Activated CD4-positive, alpha-beta T cell treated with anti-CD3 and anti-CD28 coated beads, Interleukin-2, amount 10 ng/mL, durations not matched to agents 7 days and 5 days (primary cell): ENCODE measurements at regions not wholly inside any gene's neighbourhood (a gene's known extent, or its start where the extent isn't known, plus 50 kb on each side); places are given as distances from the start of the nearest gene placed in this dataset.

Source experiments
- CTCF ChIA-PET: fragments of 350-600 bp; sonication (Branson Sonifier 250); formaldehyde crosslinking; loops from one replicate; lab custom pipeline; 2021; ENCODE audit warnings: antibody characterized with exemption; lab: Charles Lee
- POLR2A ChIA-PET: fragments of 350-600 bp; sonication (Branson Sonifier 250); formaldehyde crosslinking; loops from one replicate; lab custom pipeline; 2021; ENCODE audit warnings: antibody characterized with exemption; lab: Charles Lee
- DNase-seq: peaks from one replicate; pipeline ENCODE4 v3.0.0-alpha.2; 2020
- H3K27ac Mint-ChIP-seq: one replicate; pipeline ENCODE4 v1.8.0; 2021; ENCODE audit warnings: mild to moderate bottlenecking, moderate library complexity, mixed read lengths
- H3K27me3 Mint-ChIP-seq: one replicate; pipeline ENCODE4 v1.8.0; 2021; ENCODE audit warnings: mixed read lengths
- H3K36me3 Mint-ChIP-seq: one replicate; pipeline ENCODE4 v1.8.0; 2021; ENCODE audit warnings: low read depth, mixed read lengths
- H3K4me1 Mint-ChIP-seq: one replicate; pipeline ENCODE4 v1.8.0; 2021; ENCODE audit warnings: mixed read lengths
- H3K4me3 Mint-ChIP-seq: one replicate; pipeline ENCODE4 v1.8.0; 2021; ENCODE audit warnings: mild to moderate bottlenecking, moderate library complexity, mixed read lengths
- H3K9me3 Mint-ChIP-seq: one replicate; pipeline ENCODE4 v1.8.0; 2021; ENCODE audit warnings: mixed read lengths

DNA sequence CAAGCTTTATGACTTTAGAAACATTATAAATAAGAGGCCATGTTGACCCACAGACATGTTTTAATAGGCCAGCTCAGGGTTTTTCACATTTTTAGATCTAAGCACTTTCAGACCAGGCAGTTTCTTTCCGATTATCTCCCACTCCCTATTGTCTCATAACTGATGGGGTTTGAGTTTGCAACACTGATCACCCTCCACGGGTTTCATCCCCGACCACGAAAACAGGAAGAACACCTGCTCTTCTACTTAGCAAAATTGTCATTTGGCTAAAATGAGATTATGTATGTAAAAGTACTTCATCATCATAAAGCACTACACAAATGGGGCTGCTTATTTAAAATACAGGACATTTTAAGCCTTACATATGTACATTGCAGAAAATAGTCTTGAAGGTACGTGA, 407.9 kb downstream of the HNRNPD start:
- peaks cover 13% of the 10 kb centered on the region for H3K4me1 Mint-ChIP-seq
- no peaks in the 10 kb centered on the region for H3K9me3 Mint-ChIP-seq
- H3K4me3 Mint-ChIP-seq: no peak overlapping the region
- no peak for DNase-seq
- no peaks in the 10 kb centered on the region for H3K36me3 Mint-ChIP-seq
- CTCF ChIA-PET: interaction anchor here (0.6 kb wide), 1 partner anchor 351 kb away, joined by 3 read pairs; no protein-coding TSS in a partner anchor
- no peaks in the 10 kb centered on the region for H3K27me3 Mint-ChIP-seq
- POLR2A ChIA-PET: no interaction called here
- H3K27ac Mint-ChIP-seq: peak overlapping the region; percentile 52

DNA sequence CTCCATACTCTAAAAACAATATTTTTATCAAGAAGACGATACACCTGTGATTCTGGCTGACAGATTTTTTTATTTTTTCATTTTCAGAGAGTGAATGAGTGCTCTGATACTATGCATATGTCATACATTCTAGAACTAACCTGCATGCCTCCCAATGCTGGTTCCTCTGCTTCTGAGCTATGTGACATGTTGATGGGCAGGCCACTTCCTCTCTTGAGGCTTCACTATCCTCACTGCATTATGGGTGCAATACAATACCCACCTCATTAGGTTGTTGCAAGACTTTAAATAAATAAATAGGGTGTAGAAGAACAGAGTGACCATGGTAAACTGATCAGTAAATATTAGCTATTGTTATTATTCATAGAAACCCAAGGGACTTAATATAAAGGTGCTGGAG, 408.3 kb downstream of the HNRNPD start:
- DNase-seq: no peak
- no peaks in the 10 kb centered on the region for H3K27me3 Mint-ChIP-seq
- POLR2A ChIA-PET: no interaction called here
- H3K36me3 Mint-ChIP-seq: no peaks in the 10 kb centered on the region
- H3K4me1 Mint-ChIP-seq: peaks cover 13% of the 10 kb centered on the region
- H3K27ac Mint-ChIP-seq: no peak overlapping the region
- CTCF ChIA-PET: interaction anchor here (0.6 kb wide), 1 partner anchor 351 kb away, joined by 3 read pairs; no protein-coding TSS in a partner anchor
- no peak overlapping the region for H3K4me3 Mint-ChIP-seq
- H3K9me3 Mint-ChIP-seq: no peaks in the 10 kb centered on the region

DNA sequence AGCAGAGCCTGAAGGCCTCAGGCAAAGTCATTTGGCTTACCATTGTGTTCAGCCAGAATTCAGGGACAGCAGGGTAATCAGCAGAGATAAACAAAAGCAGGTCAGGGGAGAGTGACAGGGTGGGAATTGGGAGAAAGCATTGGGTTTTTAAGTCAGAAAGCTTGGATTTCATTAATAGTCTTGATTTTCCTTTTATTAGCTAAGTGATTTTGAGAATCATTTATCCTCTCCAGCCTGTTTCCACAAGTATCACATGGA, 410.1 kb downstream of the HNRNPD start:
- DNase-seq: no peak
- no peak overlapping the region for H3K27ac Mint-ChIP-seq
- ChIA-PET POLR2A (no interaction called here), CTCF (interaction anchor here (0.5 kb wide), 1 partner anchor 142 kb away, joined by 3 read pairs; no protein-coding TSS in a partner anchor)
- peaks cover 13% of the 10 kb centered on the region for H3K4me1 Mint-ChIP-seq
- H3K4me3 Mint-ChIP-seq: no peak overlapping the region
- H3K27me3 Mint-ChIP-seq: no peaks in the 10 kb centered on the region
- H3K36me3 Mint-ChIP-seq: no peaks in the 10 kb centered on the region
- H3K9me3 Mint-ChIP-seq: no peaks in the 10 kb centered on the region

DNA sequence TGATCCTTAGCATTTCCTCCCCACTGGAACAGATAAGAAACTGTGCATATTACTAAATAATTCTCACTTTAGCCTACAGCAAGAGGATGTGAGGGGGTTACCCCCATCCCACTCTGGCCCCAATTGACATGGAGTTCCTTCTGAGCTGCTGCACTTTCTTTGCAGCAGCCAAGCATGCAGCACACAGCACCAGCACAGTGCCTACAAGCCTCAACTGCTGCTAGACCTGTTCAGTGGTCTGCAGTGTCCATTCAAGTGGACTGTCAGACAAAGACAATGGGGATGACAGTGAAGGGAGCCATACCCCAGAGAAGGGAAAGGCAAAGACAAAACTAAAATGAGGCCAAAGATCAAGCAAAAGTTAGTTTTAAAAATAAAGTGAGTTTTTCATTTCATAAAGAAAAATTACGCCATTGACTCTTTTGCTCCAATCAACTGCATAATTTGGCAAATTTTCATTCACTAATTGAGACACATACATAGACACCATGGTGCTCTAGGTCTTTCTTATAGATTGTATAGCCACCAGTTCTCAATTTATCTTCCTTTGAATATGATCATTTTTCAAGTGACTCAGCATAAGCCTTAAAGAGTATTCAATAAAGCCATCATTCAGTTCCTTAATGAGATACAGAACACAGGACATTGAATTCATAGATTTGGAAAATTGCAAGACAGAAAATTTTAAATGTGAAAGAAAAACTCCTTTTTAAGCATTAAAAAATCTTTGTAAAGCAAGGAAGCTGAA, 410.6 kb downstream of the HNRNPD start:
- Mint-ChIP-seq H3K27me3 (no peaks in the 10 kb centered on the region), H3K4me1 (peaks cover 13% of the 10 kb centered on the region), H3K4me3 (no peak overlapping the region), H3K9me3 (no peaks in the 10 kb centered on the region), H3K27ac (no peak overlapping the region), H3K36me3 (no peaks in the 10 kb centered on the region)
- CTCF ChIA-PET: interaction anchor here (0.5 kb wide), 1 partner anchor 141 kb away, joined by 3 read pairs; no protein-coding TSS in a partner anchor
- POLR2A ChIA-PET: no interaction called here
- no peak for DNase-seq

DNA sequence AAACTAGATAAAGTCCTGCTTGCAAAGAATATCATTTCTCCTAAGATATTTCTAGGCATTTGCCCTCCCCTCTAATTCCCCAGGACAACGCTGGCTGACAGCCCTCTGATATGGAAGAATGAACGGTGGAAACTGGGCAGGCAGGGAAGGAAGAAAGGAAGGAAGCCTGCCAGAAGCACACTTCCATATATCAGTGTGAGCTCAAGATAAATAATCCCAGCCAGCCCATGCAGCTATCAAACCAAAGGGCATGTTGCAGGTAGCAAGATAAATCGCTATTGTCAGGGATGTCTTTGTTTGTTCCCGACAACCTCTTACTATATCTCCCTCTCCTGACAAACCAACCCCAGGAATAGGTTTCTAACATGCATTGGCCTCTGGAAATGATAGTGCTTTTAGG, 412.8 kb downstream of the HNRNPD start:
- ChIA-PET CTCF (no interaction called here), POLR2A (no interaction called here)
- Mint-ChIP-seq H3K4me3 (no peak overlapping the region), H3K27ac (no peak overlapping the region), H3K36me3 (no peaks in the 10 kb centered on the region), H3K4me1 (peaks cover 11% of the 10 kb centered on the region), H3K27me3 (no peaks in the 10 kb centered on the region), H3K9me3 (no peaks in the 10 kb centered on the region)
- DNase-seq: no peak

DNA sequence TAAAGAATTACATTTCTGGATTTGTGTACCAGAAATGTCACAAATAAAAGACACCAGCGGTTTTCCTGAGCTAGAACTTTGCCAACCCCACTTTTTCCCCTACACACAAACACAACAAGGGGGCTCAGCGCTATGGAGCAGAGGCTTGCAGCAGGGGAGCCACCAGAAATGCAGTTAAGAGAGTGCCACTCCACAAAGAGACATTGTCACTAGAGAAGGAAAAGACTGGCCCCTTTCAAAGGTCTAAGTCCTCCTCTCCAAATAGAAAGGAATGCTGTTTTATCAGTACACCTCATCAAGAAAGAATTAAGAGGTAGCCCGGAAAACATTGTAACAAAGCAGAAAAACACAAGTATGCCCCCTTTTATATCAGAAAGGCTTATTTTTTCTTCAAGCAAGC, 419.5 kb downstream of the HNRNPD start:
- ChIA-PET POLR2A (no interaction called here), CTCF (no interaction called here)
- no peaks in the 10 kb centered on the region for H3K9me3 Mint-ChIP-seq
- H3K27ac Mint-ChIP-seq: no peak overlapping the region
- H3K4me1 Mint-ChIP-seq: no peaks in the 10 kb centered on the region
- DNase-seq: no peak
- H3K4me3 Mint-ChIP-seq: no peak overlapping the region
- H3K27me3 Mint-ChIP-seq: peaks cover 3% of the 10 kb centered on the region
- H3K36me3 Mint-ChIP-seq: no peaks in the 10 kb centered on the region

DNA sequence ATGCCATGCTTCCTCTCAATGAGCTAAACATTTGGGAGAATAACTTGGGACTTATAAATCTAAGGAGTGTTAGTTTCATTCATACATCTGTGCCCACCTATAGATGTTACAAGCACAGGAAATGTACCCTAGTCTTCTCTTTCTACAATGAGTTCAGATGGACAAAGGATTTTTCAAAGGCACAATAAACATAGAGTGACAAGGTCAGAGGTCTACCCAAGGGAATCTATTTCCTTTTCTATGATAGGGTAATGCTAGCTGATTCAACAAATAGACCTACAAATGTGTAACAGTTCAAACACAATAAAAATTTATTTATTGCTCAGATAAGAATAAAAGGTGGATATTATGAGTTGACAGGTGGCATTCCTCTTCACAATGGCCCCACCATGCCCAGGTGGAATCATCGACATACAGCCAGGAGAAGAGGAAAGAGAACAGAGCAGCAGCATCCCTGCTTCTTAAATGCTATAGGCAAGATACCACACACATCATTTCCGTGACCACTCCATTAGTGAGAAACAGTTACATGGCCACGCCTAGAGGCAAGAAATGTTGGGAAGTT, 421.8 kb downstream of the HNRNPD start:
- Mint-ChIP-seq H3K4me1 (no peaks in the 10 kb centered on the region), H3K36me3 (no peaks in the 10 kb centered on the region), H3K27ac (no peak overlapping the region), H3K9me3 (no peaks in the 10 kb centered on the region), H3K27me3 (peaks cover 11% of the 10 kb centered on the region), H3K4me3 (no peak overlapping the region)
- CTCF ChIA-PET: interaction anchor here (0.8 kb wide), 1 partner anchor 41 kb away, joined by 3 read pairs; no protein-coding TSS in a partner anchor
- no peak for DNase-seq
- POLR2A ChIA-PET: no interaction called here

DNA sequence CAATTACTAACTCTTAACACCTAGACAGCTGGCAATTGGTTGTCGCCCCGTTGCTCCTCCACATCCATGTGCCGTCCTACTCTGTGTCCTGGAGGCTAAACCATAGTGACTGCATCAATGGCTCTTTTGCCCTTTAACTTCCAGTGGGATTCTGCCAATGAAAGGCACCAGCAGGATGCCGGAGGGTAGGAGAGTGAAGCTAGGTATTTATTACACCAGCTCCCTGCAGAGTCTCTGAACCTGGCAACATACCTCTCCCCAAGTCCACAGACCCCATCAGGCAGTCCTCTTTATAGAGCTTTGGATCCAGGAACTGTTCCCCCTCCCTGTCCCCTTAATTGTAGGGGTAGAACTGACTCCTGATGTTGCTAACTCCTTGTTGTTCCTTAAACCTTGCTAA, 426.8 kb downstream of the HNRNPD start:
- DNase-seq: no peak
- H3K9me3 Mint-ChIP-seq: no peaks in the 10 kb centered on the region
- no peaks in the 10 kb centered on the region for H3K4me1 Mint-ChIP-seq
- no peak overlapping the region for H3K27ac Mint-ChIP-seq
- ChIA-PET POLR2A (no interaction called here), CTCF (no interaction called here)
- peaks cover 10% of the 10 kb centered on the region for H3K27me3 Mint-ChIP-seq
- no peaks in the 10 kb centered on the region for H3K36me3 Mint-ChIP-seq
- H3K4me3 Mint-ChIP-seq: no peak overlapping the region

DNA sequence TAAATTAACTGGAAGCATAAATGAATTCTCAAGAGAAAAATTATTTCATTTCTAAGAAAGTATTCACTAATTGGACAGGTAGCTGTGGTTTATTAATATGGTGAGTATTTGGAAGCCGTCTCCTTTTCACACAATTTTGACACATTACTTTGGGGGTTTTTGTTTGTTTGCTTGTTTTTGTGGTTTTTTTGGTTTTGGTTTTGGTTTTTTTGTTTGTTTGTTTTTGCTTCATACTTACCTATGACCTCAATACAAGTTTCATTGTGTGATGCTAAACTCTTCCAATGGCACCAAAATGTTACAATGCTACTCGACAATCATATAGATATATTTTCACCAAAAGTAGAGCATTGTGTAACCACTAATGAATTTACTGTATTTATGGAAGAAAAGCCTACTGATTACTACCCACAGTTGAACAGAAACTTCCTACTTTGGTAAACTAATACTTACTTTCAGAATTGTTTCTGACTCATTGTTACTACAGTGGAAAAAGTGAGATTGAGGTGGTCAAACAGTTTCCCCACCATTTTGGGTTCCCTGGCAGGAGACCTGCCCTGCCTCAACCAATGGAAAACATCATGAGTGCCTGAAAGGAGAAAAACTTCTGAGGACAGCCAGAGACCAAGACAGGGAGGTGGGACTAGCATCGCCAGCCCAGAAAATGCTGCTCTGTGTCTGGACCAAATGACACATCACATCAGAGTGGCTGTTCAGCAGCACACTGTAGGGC, 443.1 kb downstream of the HNRNPD start:
- ChIA-PET POLR2A (no interaction called here), CTCF (no interaction called here)
- H3K9me3 Mint-ChIP-seq: no peaks in the 10 kb centered on the region
- H3K27ac Mint-ChIP-seq: no peak overlapping the region
- H3K4me1 Mint-ChIP-seq: no peaks in the 10 kb centered on the region
- no peaks in the 10 kb centered on the region for H3K36me3 Mint-ChIP-seq
- DNase-seq: no peak
- H3K4me3 Mint-ChIP-seq: no peak overlapping the region
- H3K27me3 Mint-ChIP-seq: peaks cover 2% of the 10 kb centered on the region

DNA sequence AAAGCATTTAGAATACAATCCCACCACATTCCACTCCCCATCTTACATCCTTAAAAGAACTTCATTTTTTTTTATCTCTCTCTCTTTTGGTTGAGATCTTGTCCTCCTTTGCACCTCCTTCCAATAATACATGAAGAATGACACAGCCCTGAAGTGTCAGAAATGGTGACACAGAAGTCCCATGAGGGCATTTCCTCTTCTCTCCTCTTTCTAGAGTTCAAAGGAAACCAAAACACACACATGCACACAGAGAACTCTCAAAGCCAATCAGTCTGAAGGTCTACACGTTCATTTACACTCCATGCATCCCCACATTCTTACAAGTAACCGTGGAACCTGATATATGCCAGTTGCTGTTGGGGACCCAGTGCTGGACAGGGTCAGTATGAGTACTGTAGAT, 450.7 kb downstream of the HNRNPD start:
- no peak for DNase-seq
- H3K4me3 Mint-ChIP-seq: no peak overlapping the region
- POLR2A ChIA-PET: no interaction called here
- no peaks in the 10 kb centered on the region for H3K36me3 Mint-ChIP-seq
- no peak overlapping the region for H3K27ac Mint-ChIP-seq
- H3K27me3 Mint-ChIP-seq: no peaks in the 10 kb centered on the region
- no peaks in the 10 kb centered on the region for H3K9me3 Mint-ChIP-seq
- peaks cover 3% of the 10 kb centered on the region for H3K4me1 Mint-ChIP-seq
- CTCF ChIA-PET: interaction anchor here (0.8 kb wide), 1 partner anchor 564 kb away, joined by 3 read pairs; no protein-coding TSS in a partner anchor

DNA sequence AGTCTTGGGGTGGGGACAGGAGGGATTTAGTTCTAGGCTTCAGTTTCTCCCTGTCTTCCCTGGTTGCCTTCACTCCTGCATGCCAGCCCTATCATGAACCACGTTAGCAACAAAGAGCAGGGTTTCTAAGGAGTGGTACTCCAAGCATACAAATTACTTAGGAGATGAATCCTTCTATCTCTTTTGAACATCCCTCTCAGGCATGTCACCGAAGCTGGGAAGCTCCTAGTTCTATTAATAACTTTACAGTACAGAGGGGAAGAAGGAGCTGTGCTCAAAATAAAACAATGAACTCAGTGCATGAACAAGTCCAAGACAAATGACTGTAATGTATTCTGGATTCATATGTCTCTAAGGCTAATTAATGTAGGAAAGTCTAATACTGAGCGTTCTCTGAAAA, 450.6 kb upstream of the RASGEF1B start:
- CTCF ChIA-PET: interaction anchor here (0.8 kb wide), 1 partner anchor 563 kb away, joined by 3 read pairs; no protein-coding TSS in a partner anchor
- POLR2A ChIA-PET: no interaction called here
- no peak overlapping the region for H3K27ac Mint-ChIP-seq

DNA sequence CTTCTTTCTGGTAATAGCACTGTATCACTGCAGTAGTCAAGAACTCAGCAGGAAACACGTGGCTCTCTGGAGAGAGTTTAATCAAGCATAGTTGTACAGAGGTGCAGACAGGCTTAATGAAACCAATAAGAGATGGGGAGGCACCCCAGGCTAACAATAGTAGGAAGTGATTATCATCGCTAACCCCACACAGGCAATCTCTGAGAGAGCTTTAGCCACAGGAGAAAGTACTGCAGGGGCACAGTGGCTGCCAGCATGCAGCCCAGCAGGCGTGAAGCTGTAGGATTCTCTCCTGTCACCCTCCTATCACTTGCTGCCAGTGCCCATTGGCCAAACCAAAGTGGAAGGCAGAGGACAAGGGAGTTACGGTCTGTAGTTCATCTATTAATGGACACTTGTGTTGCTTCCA, 450.0 kb upstream of the RASGEF1B start:
- Mint-ChIP-seq H3K9me3 (peaks cover 2% of the 10 kb centered on the region), H3K36me3 (no peaks in the 10 kb centered on the region), H3K27me3 (no peaks in the 10 kb centered on the region), H3K4me3 (no peak overlapping the region), H3K4me1 (peaks cover 3% of the 10 kb centered on the region), H3K27ac (no peak overlapping the region)
- ChIA-PET CTCF (no interaction called here), POLR2A (no interaction called here)
- no peak for DNase-seq

More for the DNA sequence above, 450.6 kb upstream of the RASGEF1B start:
- Mint-ChIP-seq H3K36me3 (no peaks in the 10 kb centered on the region), H3K4me1 (peaks cover 3% of the 10 kb centered on the region), H3K27me3 (no peaks in the 10 kb centered on the region), H3K4me3 (no peak overlapping the region), H3K9me3 (peaks cover 2% of the 10 kb centered on the region)
- no peak for DNase-seq

DNA sequence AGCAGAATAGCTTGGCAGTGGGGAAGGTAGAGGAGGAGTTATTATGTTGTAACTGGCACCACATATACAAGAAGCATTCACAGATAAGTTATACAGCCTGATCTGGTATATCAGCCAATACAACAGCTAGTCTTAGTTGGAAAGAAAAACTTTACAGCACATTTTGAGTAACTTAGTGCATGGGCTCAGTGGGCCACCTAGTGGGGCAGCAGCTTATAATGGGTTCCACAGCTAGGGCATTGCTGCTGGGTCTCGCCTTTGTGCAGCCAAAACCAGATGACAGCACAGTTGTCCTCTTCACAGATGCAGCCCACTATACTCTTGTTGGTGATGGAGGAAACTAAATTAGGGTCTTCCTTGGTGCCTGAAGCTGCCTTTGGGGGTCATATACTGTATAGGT, 448.1 kb upstream of the RASGEF1B start:
- peaks cover 2% of the 10 kb centered on the region for H3K9me3 Mint-ChIP-seq
- DNase-seq: no peak
- CTCF ChIA-PET: no interaction called here
- H3K27ac Mint-ChIP-seq: no peak overlapping the region
- H3K4me3 Mint-ChIP-seq: no peak overlapping the region
- peaks cover 3% of the 10 kb centered on the region for H3K4me1 Mint-ChIP-seq
- peaks cover 4% of the 10 kb centered on the region for H3K27me3 Mint-ChIP-seq
- no peaks in the 10 kb centered on the region for H3K36me3 Mint-ChIP-seq
- POLR2A ChIA-PET: no interaction called here
